ENCODE measurements at regions not wholly inside any gene's neighbourhood (a gene's known extent, or its start where the extent isn't known, plus 50 kb on each side); places are given as distances from the start of the nearest gene placed in this dataset.
"Not testable (repeated sequence)": the region's sequence is repeated elsewhere in the genome, so short reads cannot be mapped to it uniquely, and the experiment has no call there.

- DNase-seq (ENCODE audit: low read depth in 2 of 2): not testable (repeated sequence)
These were observed 59.6 kb upstream of the DMRTB1 start for GRCh38 chr1:53399370-53400133.

GRCh38 chr1:53400761-53401674 is 58.2 kb upstream of the DMRTB1 start:
- no peak for DNase-seq (ENCODE audit: low read depth in 2 of 2)

- DNase-seq (ENCODE audit: low read depth in 2 of 2): no peak
These were observed 57.1 kb upstream of the DMRTB1 start for GRCh38 chr1:53401813-53402745.

- no peak for DNase-seq (ENCODE audit: low read depth in 2 of 2)
These were observed 56.1 kb upstream of the DMRTB1 start for GRCh38 chr1:53402891-53403655.

GRCh38 chr1:53405737-53406136 is 53.5 kb upstream of the DMRTB1 start:
- DNase-seq (ENCODE audit: low read depth in 2 of 2): no peak

- no peak for DNase-seq (ENCODE audit: low read depth in 2 of 2)
These were observed 52.5 kb upstream of the DMRTB1 start for GRCh38 chr1:53406551-53407235.

GRCh38 chr1:53408013-53408754 is 51.0 kb upstream of the DMRTB1 start:
- DNase-seq (ENCODE audit: low read depth in 2 of 2): no peak

- DNase-seq (ENCODE audit: low read depth in 2 of 2): no peak
These were observed 50.5 kb upstream of the DMRTB1 start for GRCh38 chr1:53408755-53409129.

GRCh38 chr1:53409233-53409632 is 50.0 kb upstream of the DMRTB1 start:
- DNase-seq (ENCODE audit: low read depth in 2 of 2): no peak

All from stimulated activated CD4-positive, alpha-beta T cell treated with anti-CD3 and anti-CD28 coated beads, Interleukin-15, amount 100 ng/mL, for 48 hours (primary cell).